ENCODE measurements at regions not wholly inside any gene's neighbourhood (a gene's known extent, or its start where the extent isn't known, plus 50 kb on each side); places are given as distances from the start of the nearest gene placed in this dataset.

GRCh38 chr5:77844623-77845323, 68.6 kb upstream of the TBCA start:
- intact Hi-C loops (cut with micrococcal nuclease): loop anchor here (2.0 to 5.0 kb wide), 3 partner anchors 128 to 207 kb away; partner anchors contain the start of gene OTP
- no peak for DNase-seq (ENCODE audit: low spot score)
- Mint-ChIP-seq H3K4me1 (ENCODE audit: low read depth) (peaks cover 9% of the 10 kb centered on the region), H3K36me3 (ENCODE audit: low read depth) (no peaks in the 10 kb centered on the region), H3K9me3 (no peaks in the 10 kb centered on the region), H3K27me3 (ENCODE audit: insufficient read depth) (peaks cover 72% of the 10 kb centered on the region), H3K27ac (no peak overlapping the region), H3K4me3 (peak overlapping the region; percentile 53)

GRCh38 chr5:77844373-77844622, 68.2 kb upstream of the TBCA start:
- Mint-ChIP-seq H3K9me3 (no peaks in the 10 kb centered on the region), H3K27me3 (ENCODE audit: insufficient read depth) (peaks cover 70% of the 10 kb centered on the region), H3K27ac (no peak overlapping the region), H3K4me3 (no peak overlapping the region), H3K36me3 (ENCODE audit: low read depth) (no peaks in the 10 kb centered on the region), H3K4me1 (ENCODE audit: low read depth) (peaks cover 9% of the 10 kb centered on the region)
- intact Hi-C loops (cut with micrococcal nuclease): loop anchor here (2.0 to 5.0 kb wide), 2 partner anchors 129 to 207 kb away; partner anchors contain the start of gene OTP
- no peak for DNase-seq (ENCODE audit: low spot score)

- Mint-ChIP-seq H3K36me3 (ENCODE audit: low read depth) (no peaks in the 10 kb centered on the region), H3K27me3 (ENCODE audit: insufficient read depth) (peaks cover 75% of the 10 kb centered on the region), H3K9me3 (no peaks in the 10 kb centered on the region), H3K4me1 (ENCODE audit: low read depth) (peaks cover 9% of the 10 kb centered on the region), H3K27ac (no peak overlapping the region), H3K4me3 (no peak overlapping the region)
- DNase-seq (ENCODE audit: low spot score): no peak
- intact Hi-C loops (cut with micrococcal nuclease): loop anchor here (2.0 to 5.0 kb wide), 2 partner anchors 129 to 206 kb away; partner anchors contain the start of gene OTP
Observed at GRCh38 chr5:77843570-77844372, 67.6 kb upstream of the TBCA start.

GRCh38 chr5:77842243-77842642, 66.1 kb upstream of the TBCA start:
- Mint-ChIP-seq H3K4me3 (no peak overlapping the region), H3K27ac (no peak overlapping the region), H3K9me3 (no peaks in the 10 kb centered on the region), H3K4me1 (ENCODE audit: low read depth) (peaks cover 9% of the 10 kb centered on the region), H3K27me3 (ENCODE audit: insufficient read depth) (peaks cover 64% of the 10 kb centered on the region), H3K36me3 (ENCODE audit: low read depth) (no peaks in the 10 kb centered on the region)
- intact Hi-C loops (cut with micrococcal nuclease): loop anchor here (5.0 kb wide), 1 partner anchor 205 kb away; the partner anchor contains the start of gene OTP
- DNase-seq (ENCODE audit: low spot score): no peak

GRCh38 chr5:77841616-77842015, 65.5 kb upstream of the TBCA start:
- Mint-ChIP-seq H3K9me3 (no peaks in the 10 kb centered on the region), H3K27ac (no peak overlapping the region), H3K4me3 (no peak overlapping the region), H3K4me1 (ENCODE audit: low read depth) (peaks cover 9% of the 10 kb centered on the region), H3K27me3 (ENCODE audit: insufficient read depth) (peaks cover 58% of the 10 kb centered on the region), H3K36me3 (ENCODE audit: low read depth) (no peaks in the 10 kb centered on the region)
- no peak for DNase-seq (ENCODE audit: low spot score)
- intact Hi-C loops (cut with micrococcal nuclease): loop anchor here (5.0 kb wide), 1 partner anchor 204 kb away; the partner anchor contains the start of gene OTP

DNA sequence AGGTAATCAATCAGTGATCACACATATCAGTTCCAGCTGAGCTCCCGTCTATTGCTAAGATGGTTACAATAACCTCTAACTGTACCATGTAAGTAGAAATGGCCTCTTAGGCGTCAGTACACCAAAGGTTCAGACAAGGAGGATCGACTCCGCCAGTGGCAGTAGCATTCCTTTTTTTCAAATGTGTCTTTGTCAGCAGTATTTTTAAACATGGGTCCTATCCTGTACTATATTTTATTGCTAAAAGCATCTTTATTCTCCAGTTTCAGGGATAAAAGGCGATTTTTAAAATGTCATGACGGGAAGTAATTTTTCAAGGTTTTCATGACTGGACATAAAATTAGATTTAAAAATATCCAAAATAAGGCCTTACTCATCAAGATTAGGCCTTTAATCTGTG, 64.8 kb upstream of the TBCA start:
- DNase-seq (ENCODE audit: low spot score): no peak
- Mint-ChIP-seq H3K36me3 (ENCODE audit: low read depth) (no peaks in the 10 kb centered on the region), H3K27ac (no peak overlapping the region), H3K4me1 (ENCODE audit: low read depth) (peaks cover 9% of the 10 kb centered on the region), H3K9me3 (no peaks in the 10 kb centered on the region), H3K27me3 (ENCODE audit: insufficient read depth) (peaks cover 58% of the 10 kb centered on the region), H3K4me3 (no peak overlapping the region)
- intact Hi-C loops (cut with micrococcal nuclease): loop anchor here (5.0 kb wide), 1 partner anchor 204 kb away; the partner anchor contains the start of gene OTP

- Mint-ChIP-seq H3K36me3 (ENCODE audit: low read depth) (no peaks in the 10 kb centered on the region), H3K27ac (no peak overlapping the region)
- intact Hi-C loops (cut with micrococcal nuclease): loop anchor here (5.0 kb wide), 1 partner anchor 202 kb away; the partner anchor contains the start of gene OTP
Observed at GRCh38 chr5:77839691-77840090, 63.6 kb upstream of the TBCA start.

DNA sequence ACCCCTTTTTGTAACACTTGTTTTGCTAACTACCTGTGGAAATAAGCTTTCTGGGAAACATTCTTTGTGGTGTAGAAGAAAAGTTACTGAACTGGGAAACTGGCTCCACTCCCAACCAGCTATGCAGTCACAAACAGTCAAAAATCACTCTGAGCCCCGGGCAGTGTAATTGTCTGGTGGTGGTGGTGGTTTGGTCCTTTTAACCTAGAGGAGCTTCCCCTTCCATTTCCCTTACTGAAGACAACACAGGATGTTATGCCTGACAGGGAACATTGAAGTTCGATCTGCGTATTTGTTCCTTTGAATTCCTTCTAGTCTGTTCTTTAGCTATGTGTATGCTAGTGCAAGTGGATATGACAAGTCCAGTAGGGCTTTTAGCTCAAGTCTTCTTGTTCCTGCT, 56.8 kb upstream of the TBCA start:
- H3K4me3 Mint-ChIP-seq: no peak overlapping the region
- DNase-seq (ENCODE audit: low spot score): no peak
- no peak overlapping the region for H3K27ac Mint-ChIP-seq
- H3K9me3 Mint-ChIP-seq: no peaks in the 10 kb centered on the region
- intact Hi-C loops (cut with micrococcal nuclease): no loop called here
- H3K4me1 Mint-ChIP-seq (ENCODE audit: low read depth): no peaks in the 10 kb centered on the region
- H3K36me3 Mint-ChIP-seq (ENCODE audit: low read depth): no peaks in the 10 kb centered on the region
- peaks cover 5% of the 10 kb centered on the region for H3K27me3 Mint-ChIP-seq (ENCODE audit: insufficient read depth)

More at GRCh38 chr5:77839691-77840090, 63.6 kb upstream of the TBCA start:
- DNase-seq (ENCODE audit: low spot score): no peak
- Mint-ChIP-seq H3K9me3 (no peaks in the 10 kb centered on the region), H3K4me1 (ENCODE audit: low read depth) (peaks cover 5% of the 10 kb centered on the region), H3K27me3 (ENCODE audit: insufficient read depth) (peaks cover 50% of the 10 kb centered on the region), H3K4me3 (no peak overlapping the region)

- Mint-ChIP-seq H3K27me3 (ENCODE audit: insufficient read depth) (peaks cover 7% of the 10 kb centered on the region), H3K27ac (no peak overlapping the region)
- intact Hi-C loops (cut with micrococcal nuclease): no loop called here
Observed at GRCh38 chr5:77832166-77832770, 56.1 kb upstream of the TBCA start.

DNA sequence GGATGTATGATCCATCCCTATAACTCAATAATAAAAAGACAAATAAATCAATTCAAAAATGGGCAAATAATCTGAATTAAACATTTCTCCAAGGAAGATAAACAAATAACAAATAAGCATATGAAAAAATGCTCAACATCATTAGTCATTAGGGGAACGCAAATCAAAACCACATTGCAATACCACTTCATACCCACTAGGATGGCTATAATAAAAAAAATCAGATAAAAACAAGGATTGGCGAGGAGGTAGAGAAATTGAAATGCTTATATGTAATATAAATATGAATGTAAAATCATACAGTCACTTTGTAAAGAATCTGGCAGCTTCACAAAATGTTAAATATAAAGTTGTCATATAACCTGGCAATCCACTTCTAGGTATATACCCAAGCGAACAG, 52.3 kb upstream of the TBCA start:
- Mint-ChIP-seq H3K36me3 (ENCODE audit: low read depth) (no peaks in the 10 kb centered on the region), H3K4me1 (ENCODE audit: low read depth) (no peaks in the 10 kb centered on the region), H3K9me3 (no peaks in the 10 kb centered on the region), H3K4me3 (no peak overlapping the region), H3K27me3 (ENCODE audit: insufficient read depth) (peaks cover 17% of the 10 kb centered on the region), H3K27ac (no peak overlapping the region)
- no peak for DNase-seq (ENCODE audit: low spot score)
- intact Hi-C loops (cut with micrococcal nuclease): no loop called here

More at GRCh38 chr5:77832166-77832770, 56.1 kb upstream of the TBCA start:
- Mint-ChIP-seq H3K4me3 (no peak overlapping the region), H3K9me3 (no peaks in the 10 kb centered on the region), H3K36me3 (ENCODE audit: low read depth) (no peaks in the 10 kb centered on the region), H3K4me1 (ENCODE audit: low read depth) (no peaks in the 10 kb centered on the region)
- DNase-seq (ENCODE audit: low spot score): no peak

Data from activated T-helper 1 cell treated with anti-CD3 and anti-CD28 coated beads, Interleukin-12 subunit alpha, Interleukin-12 subunit beta, Interleukin-2, Interleukin-4 antibody, amounts not matched to agents 30 ng/mL and 10 ng/mL and 1 ng/mL, durations not matched to agents 14 hours and 24 hours and 36 hours (primary cell).